ENCODE measurements at regions not wholly inside any gene's neighbourhood (a gene's known extent, or its start where the extent isn't known, plus 50 kb on each side); places are given as distances from the start of the nearest gene placed in this dataset.

- H3K4me3 Mint-ChIP-seq, result no peak overlapping the region
- no peaks in the 10 kb centered on the region for H3K36me3 Mint-ChIP-seq (ENCODE audit: low read depth)
- no peak for DNase-seq
- H3K27ac Mint-ChIP-seq, result no peak overlapping the region
- H3K9me3 Mint-ChIP-seq, result peaks cover under 1% of the 10 kb centered on the region
- no peaks in the 10 kb centered on the region for H3K27me3 Mint-ChIP-seq
- no peaks in the 10 kb centered on the region for H3K4me1 Mint-ChIP-seq (ENCODE audit: low read depth)
Measured at GRCh38 chr5:124133406-124133805, 613.0 kb downstream of the ZNF608 start.

GRCh38 chr5:124132843-124133242 lies 613.6 kb downstream of the ZNF608 start:
- no peaks in the 10 kb centered on the region for H3K27me3 Mint-ChIP-seq
- no peaks in the 10 kb centered on the region for H3K36me3 Mint-ChIP-seq (ENCODE audit: low read depth)
- no peak for DNase-seq
- H3K4me1 Mint-ChIP-seq (ENCODE audit: low read depth), result no peaks in the 10 kb centered on the region
- no peaks in the 10 kb centered on the region for H3K9me3 Mint-ChIP-seq
- H3K4me3 Mint-ChIP-seq, result no peak overlapping the region
- no peak overlapping the region for H3K27ac Mint-ChIP-seq

- H3K4me3 Mint-ChIP-seq, result no peak overlapping the region
- H3K27me3 Mint-ChIP-seq, result no peaks in the 10 kb centered on the region
- no peak overlapping the region for H3K27ac Mint-ChIP-seq
Measured at GRCh38 chr5:124131466-124131865, 615.0 kb downstream of the ZNF608 start.

GRCh38 chr5:124130816-124131215 lies 615.6 kb downstream of the ZNF608 start:
- Mint-ChIP-seq H3K4me1 (ENCODE audit: low read depth) (no peaks in the 10 kb centered on the region), H3K9me3 (no peaks in the 10 kb centered on the region), H3K36me3 (ENCODE audit: low read depth) (no peaks in the 10 kb centered on the region), H3K27me3 (no peaks in the 10 kb centered on the region), H3K4me3 (no peak overlapping the region), H3K27ac (no peak overlapping the region)
- DNase-seq, result no peak

More at GRCh38 chr5:124131466-124131865, 615.0 kb downstream of the ZNF608 start:
- Mint-ChIP-seq H3K9me3 (no peaks in the 10 kb centered on the region), H3K4me1 (ENCODE audit: low read depth) (no peaks in the 10 kb centered on the region), H3K36me3 (ENCODE audit: low read depth) (no peaks in the 10 kb centered on the region)
- DNase-seq, result no peak

- Mint-ChIP-seq H3K4me3 (no peak overlapping the region), H3K36me3 (ENCODE audit: low read depth) (no peaks in the 10 kb centered on the region)
Measured at GRCh38 chr5:124128867-124129266, 616.9 kb downstream of the CSNK1G3 start.

GRCh38 chr5:124126504-124127217 lies 614.7 kb downstream of the CSNK1G3 start:
- no peaks in the 10 kb centered on the region for H3K4me1 Mint-ChIP-seq (ENCODE audit: low read depth)
- H3K36me3 Mint-ChIP-seq (ENCODE audit: low read depth), result no peaks in the 10 kb centered on the region
- H3K27me3 Mint-ChIP-seq, result no peaks in the 10 kb centered on the region
- H3K9me3 Mint-ChIP-seq, result no peaks in the 10 kb centered on the region
- no peak for DNase-seq
- no peak overlapping the region for H3K4me3 Mint-ChIP-seq
- no peak overlapping the region for H3K27ac Mint-ChIP-seq

More at GRCh38 chr5:124128867-124129266, 616.9 kb downstream of the CSNK1G3 start:
- H3K27me3 Mint-ChIP-seq, result no peaks in the 10 kb centered on the region
- no peaks in the 10 kb centered on the region for H3K9me3 Mint-ChIP-seq
- DNase-seq, result no peak
- no peaks in the 10 kb centered on the region for H3K4me1 Mint-ChIP-seq (ENCODE audit: low read depth)
- H3K27ac Mint-ChIP-seq, result no peak overlapping the region

GRCh38 chr5:124124711-124125229 lies 612.8 kb downstream of the CSNK1G3 start:
- H3K27ac Mint-ChIP-seq, result no peak overlapping the region
- no peaks in the 10 kb centered on the region for H3K9me3 Mint-ChIP-seq
- H3K36me3 Mint-ChIP-seq (ENCODE audit: low read depth), result no peaks in the 10 kb centered on the region

GRCh38 chr5:124121198-124121597 lies 609.2 kb downstream of the CSNK1G3 start:
- no peak for DNase-seq
- Mint-ChIP-seq H3K4me3 (no peak overlapping the region), H3K27ac (no peak overlapping the region), H3K36me3 (ENCODE audit: low read depth) (no peaks in the 10 kb centered on the region), H3K27me3 (no peaks in the 10 kb centered on the region), H3K4me1 (ENCODE audit: low read depth) (no peaks in the 10 kb centered on the region), H3K9me3 (peaks cover 2% of the 10 kb centered on the region)

More at GRCh38 chr5:124124711-124125229, 612.8 kb downstream of the CSNK1G3 start:
- DNase-seq, result no peak
- no peak overlapping the region for H3K4me3 Mint-ChIP-seq
- no peaks in the 10 kb centered on the region for H3K27me3 Mint-ChIP-seq
- H3K4me1 Mint-ChIP-seq (ENCODE audit: low read depth), result no peaks in the 10 kb centered on the region

GRCh38 chr5:124114911-124115310 lies 602.9 kb downstream of the CSNK1G3 start:
- Mint-ChIP-seq H3K36me3 (ENCODE audit: low read depth) (no peaks in the 10 kb centered on the region), H3K4me1 (ENCODE audit: low read depth) (no peaks in the 10 kb centered on the region), H3K9me3 (peaks cover 2% of the 10 kb centered on the region), H3K27me3 (no peaks in the 10 kb centered on the region), H3K4me3 (no peak overlapping the region), H3K27ac (no peak overlapping the region)
- no peak for DNase-seq

GRCh38 chr5:124111886-124112285 lies 599.9 kb downstream of the CSNK1G3 start:
- H3K4me3 Mint-ChIP-seq, result no peak overlapping the region
- no peaks in the 10 kb centered on the region for H3K4me1 Mint-ChIP-seq (ENCODE audit: low read depth)
- no peaks in the 10 kb centered on the region for H3K27me3 Mint-ChIP-seq
- H3K36me3 Mint-ChIP-seq (ENCODE audit: low read depth), result no peaks in the 10 kb centered on the region
- DNase-seq, result no peak
- no peak overlapping the region for H3K27ac Mint-ChIP-seq
- H3K9me3 Mint-ChIP-seq, result peaks cover 6% of the 10 kb centered on the region

GRCh38 chr5:124110942-124111341 lies 599.0 kb downstream of the CSNK1G3 start:
- Mint-ChIP-seq H3K4me3 (no peak overlapping the region), H3K36me3 (ENCODE audit: low read depth) (no peaks in the 10 kb centered on the region), H3K27me3 (no peaks in the 10 kb centered on the region), H3K27ac (no peak overlapping the region), H3K9me3 (peaks cover 6% of the 10 kb centered on the region), H3K4me1 (ENCODE audit: low read depth) (no peaks in the 10 kb centered on the region)
- no peak for DNase-seq

- Mint-ChIP-seq H3K9me3 (peaks cover 7% of the 10 kb centered on the region), H3K4me3 (no peak overlapping the region), H3K27ac (no peak overlapping the region), H3K36me3 (ENCODE audit: low read depth) (no peaks in the 10 kb centered on the region), H3K27me3 (no peaks in the 10 kb centered on the region), H3K4me1 (ENCODE audit: low read depth) (no peaks in the 10 kb centered on the region)
- DNase-seq, result no peak
Measured at GRCh38 chr5:124105326-124105725, 593.3 kb downstream of the CSNK1G3 start.

GRCh38 chr5:124104821-124105220 lies 592.8 kb downstream of the CSNK1G3 start:
- no peaks in the 10 kb centered on the region for H3K27me3 Mint-ChIP-seq
- no peaks in the 10 kb centered on the region for H3K36me3 Mint-ChIP-seq (ENCODE audit: low read depth)
- no peaks in the 10 kb centered on the region for H3K4me1 Mint-ChIP-seq (ENCODE audit: low read depth)
- H3K9me3 Mint-ChIP-seq, result peaks cover 7% of the 10 kb centered on the region
- H3K4me3 Mint-ChIP-seq, result no peak overlapping the region
- H3K27ac Mint-ChIP-seq, result no peak overlapping the region
- DNase-seq, result no peak

GRCh38 chr5:124104344-124104743 lies 592.4 kb downstream of the CSNK1G3 start:
- DNase-seq, result no peak
- no peak overlapping the region for H3K27ac Mint-ChIP-seq
- H3K27me3 Mint-ChIP-seq, result no peaks in the 10 kb centered on the region
- no peaks in the 10 kb centered on the region for H3K4me1 Mint-ChIP-seq (ENCODE audit: low read depth)
- H3K36me3 Mint-ChIP-seq (ENCODE audit: low read depth), result no peaks in the 10 kb centered on the region
- peaks cover 7% of the 10 kb centered on the region for H3K9me3 Mint-ChIP-seq
- H3K4me3 Mint-ChIP-seq, result no peak overlapping the region

GRCh38 chr5:124103671-124104070 lies 591.7 kb downstream of the CSNK1G3 start:
- Mint-ChIP-seq H3K4me3 (no peak overlapping the region), H3K27ac (no peak overlapping the region), H3K4me1 (ENCODE audit: low read depth) (no peaks in the 10 kb centered on the region), H3K36me3 (ENCODE audit: low read depth) (no peaks in the 10 kb centered on the region), H3K9me3 (peaks cover 7% of the 10 kb centered on the region), H3K27me3 (no peaks in the 10 kb centered on the region)
- no peak for DNase-seq
